IMR-90 (cell line): ENCODE measurements at regions not wholly inside any gene's neighbourhood (a gene's known extent, or its start where the extent isn't known, plus 50 kb on each side); places are given as distances from the start of the nearest gene placed in this dataset.

Experiments used
- ATAC-seq: fragments of 200-7000 bp; cut with Tn5 transposase; 2 replicates; pipeline ENCODE4 v1.9.1; 2020; ENCODE audit warnings: low read depth, mild to moderate bottlenecking, moderate library complexity
- BruUV-seq: library from RNA; stranded (reverse); fragments of 400-500 nt; replicated peaks from 2 replicates; lab custom pipeline; 2021; lab: Mats Ljungman, UMichigan
- CTCF ChIA-PET: fragments of 300-600 bp; formaldehyde crosslinking; extraction: SDS; loops from one replicate; lab custom pipeline; 2021; ENCODE audit warnings: antibody characterized with exemption; lab: Yijun Ruan, JAX
- POLR2A ChIA-PET: fragments of 300-600 bp; sonication (Branson Sonifier 250); formaldehyde crosslinking; loops from one replicate; lab custom pipeline; 2022; ENCODE audit warnings: antibody characterized with exemption; ENCODE audit not compliant: unreplicated experiment; lab: Charles Lee
- DNase-seq: peaks from one replicate; pipeline ENCODE4 v3.0.0; 2013
- H2AFZ ChIP-seq: replicated peaks from 2 replicates; pipeline ENCODE3; 2013; ENCODE audit warnings: low read length, mild to moderate bottlenecking; ENCODE audit not compliant: poor library complexity
- H2AK5ac ChIP-seq: 2 replicates; pipeline ENCODE4 v1.6.1; 2013; ENCODE audit warnings: low read depth, low read length, inconsistent platforms
- H2AK9ac ChIP-seq: replicated peaks from 2 replicates; pipeline ENCODE3; 2013; ENCODE audit warnings: mild to moderate bottlenecking, low read depth, low read length, moderate library complexity; ENCODE audit not compliant: poor library complexity
- H2BK120ac ChIP-seq: 2 replicates; pipeline ENCODE4 v1.6.1; 2013; ENCODE audit warnings: low read depth, low read length, inconsistent platforms
- H2BK15ac ChIP-seq: 3 replicates; pipeline ENCODE4 v1.6.1; 2013; ENCODE audit warnings: low read depth, low read length, inconsistent platforms
- H2BK20ac ChIP-seq: 2 replicates; pipeline ENCODE4 v1.6.1; 2013; ENCODE audit warnings: low read depth, mild to moderate bottlenecking, inconsistent platforms, low read length, moderate library complexity
- H2BK5ac ChIP-seq: 2 replicates; pipeline ENCODE4 v1.6.1; 2013; ENCODE audit warnings: mild to moderate bottlenecking, low read depth, low read length, inconsistent platforms; ENCODE audit not compliant: poor library complexity, severe bottlenecking
- H3K14ac ChIP-seq: replicated peaks from 2 replicates; pipeline ENCODE4 v1.6.1; 2013; ENCODE audit warnings: low read depth, low read length, inconsistent platforms
- H3K18ac ChIP-seq: 2 replicates; pipeline ENCODE4 v1.6.1; 2013; ENCODE audit warnings: low read depth, low read length, control low read depth
- H3K23ac ChIP-seq: 2 replicates; pipeline ENCODE4 v1.6.1; 2013; ENCODE audit warnings: low read depth, low read length, inconsistent platforms
- H3K27ac ChIP-seq: 2 replicates; pipeline ENCODE4 v1.5.1; 2013; ENCODE audit warnings: mild to moderate bottlenecking, control low read depth, low read length; ENCODE audit not compliant: insufficient read depth
- H3K27me3 ChIP-seq: 2 replicates; pipeline ENCODE4 v1.6.1; 2013; ENCODE audit warnings: low read length; ENCODE audit not compliant: control insufficient read depth, insufficient read depth
- H3K36me3 ChIP-seq: 2 replicates; pipeline ENCODE4 v1.6.1; 2013; ENCODE audit warnings: low read length, mixed read lengths; ENCODE audit not compliant: control insufficient read depth, insufficient read depth
- H3K4ac ChIP-seq: 2 replicates; pipeline ENCODE4 v1.6.1; 2013; ENCODE audit warnings: low read depth, low read length, inconsistent platforms
- H3K4me1 ChIP-seq: 2 replicates; pipeline ENCODE4 v1.6.1; 2013; ENCODE audit warnings: low read length, mixed read lengths; ENCODE audit not compliant: control insufficient read depth, insufficient read depth
- H3K4me2 ChIP-seq: 2 replicates; pipeline ENCODE4 v1.6.1; 2013; ENCODE audit warnings: low read depth, mild to moderate bottlenecking, control low read depth, low read length, moderate library complexity
- H3K4me3 ChIP-seq: 2 replicates; pipeline ENCODE4 v1.5.1; 2013; ENCODE audit warnings: low read depth, mild to moderate bottlenecking, control low read depth, low read length, moderate library complexity; ENCODE audit not compliant: insufficient read depth
- H3K56ac ChIP-seq: 2 replicates; pipeline ENCODE4 v1.6.1; 2013; ENCODE audit warnings: low read length, inconsistent platforms; ENCODE audit not compliant: insufficient read depth; ENCODE audit errors: extremely low read depth
- H3K79me1 ChIP-seq, 2 experiments: 2 replicates each; pipeline ENCODE4 v1.6.1; 2013; ENCODE audit warnings: low read length in 2 of 2, inconsistent platforms in 1 of 2, low read depth in 1 of 2
- H3K9ac ChIP-seq: 2 replicates; pipeline ENCODE4 v1.6.1; 2013; ENCODE audit warnings: low read depth, low read length, control low read depth
- H3K9me1 ChIP-seq: 2 replicates; pipeline ENCODE4 v1.6.1; 2013; ENCODE audit warnings: low read length, inconsistent platforms; ENCODE audit not compliant: insufficient read depth
- H3K9me3 ChIP-seq: 2 replicates; pipeline ENCODE4 v1.6.1; 2013; ENCODE audit warnings: low read length; ENCODE audit not compliant: control insufficient read depth, insufficient read depth
- H4K20me1 ChIP-seq: 2 replicates; pipeline ENCODE4 v1.6.1; 2013; ENCODE audit warnings: low read length, inconsistent platforms; ENCODE audit not compliant: insufficient read depth
- H4K5ac ChIP-seq: 2 replicates; pipeline ENCODE4 v1.6.1; 2013; ENCODE audit warnings: mild to moderate bottlenecking, low read depth, low read length, control low read depth
- H4K8ac ChIP-seq, 2 experiments: 2 replicates each; pipeline ENCODE4 v1.6.1; 2013; ENCODE audit warnings: low read depth in 2 of 2, low read length in 2 of 2, control low read depth in 1 of 2, inconsistent platforms in 1 of 2
- H4K91ac ChIP-seq: 2 replicates; pipeline ENCODE4 v1.6.1; 2013; ENCODE audit warnings: low read depth, low read length, inconsistent platforms; ENCODE audit not compliant: insufficient read depth
- CHD1 ChIP-seq: IDR thresholded peaks from 2 replicates; pipeline ENCODE4 v1.6.1; 2012; ENCODE audit warnings: low read depth, low read length, improper control_type of control experiment
- MAFK ChIP-seq: IDR thresholded peaks from 2 replicates; pipeline ENCODE4 v1.6.1; 2012; ENCODE audit warnings: low read depth, low read length, improper control_type of control experiment
- RAD21 ChIP-seq: IDR thresholded peaks from 2 replicates; pipeline ENCODE4 v1.6.1; 2012; ENCODE audit warnings: low read length, improper control_type of control experiment
- SMC3 ChIP-seq: fragments of 150-350 bp; IDR thresholded peaks from 2 replicates; pipeline ENCODE4 v1.6.1; 2016; ENCODE audit warnings: low read depth, mild to moderate bottlenecking, antibody characterized with exemption, low read length, moderate library complexity
- WGBS, 2 experiments: methylation state at CpG; one replicate each; pipeline versions ENCODE4 v1.1.5 to v1.1.7; 2013; ENCODE audit warnings: missing lambda C conversion rate in 2 of 2; ENCODE audit not compliant: insufficient read length in 1 of 2; ENCODE audit errors: extremely low coverage in 2 of 2; 5-methylcytosine and 5-hydroxymethylcytosine counted together
- dilution Hi-C: fragments of 300-500 bp; cut with HindIII; formaldehyde crosslinking; loops from one replicate; pipeline ENCODE4 v1.14.3; 2018; ENCODE audit warnings: low sequenced_read_pairs; ENCODE audit not compliant: unreplicated experiment
- in situ Hi-C: fragments of 300-500 bp; cut with MboI; formaldehyde crosslinking; loops from 3 replicates; pipeline ENCODE4 v1.14.3; 2019; ENCODE audit warnings: low sequenced_read_pairs, inconsistent platforms, mixed read lengths
- intact Hi-C: fragments of 100-400 bp; cut with micrococcal nuclease; formaldehyde crosslinking; loops from 2 replicates; pipeline ENCODE4 v1.10.0; 2022
- TF ChIP-seq, protein P1 (sequence below): conservative IDR thresholded peaks from 2 replicates; pipeline ENCODE4 v1.5.1; 2012; ENCODE audit warnings: mild to moderate bottlenecking, low read depth, low read length, improper control_type of control experiment
- TF ChIP-seq, protein P2 (sequence below): fragments of 150-350 bp; IDR thresholded peaks from 2 replicates; pipeline ENCODE4 v1.6.1; 2016; ENCODE audit warnings: low read depth, mild to moderate bottlenecking, low read length, moderate library complexity, borderline replicate concordance

DNA sequence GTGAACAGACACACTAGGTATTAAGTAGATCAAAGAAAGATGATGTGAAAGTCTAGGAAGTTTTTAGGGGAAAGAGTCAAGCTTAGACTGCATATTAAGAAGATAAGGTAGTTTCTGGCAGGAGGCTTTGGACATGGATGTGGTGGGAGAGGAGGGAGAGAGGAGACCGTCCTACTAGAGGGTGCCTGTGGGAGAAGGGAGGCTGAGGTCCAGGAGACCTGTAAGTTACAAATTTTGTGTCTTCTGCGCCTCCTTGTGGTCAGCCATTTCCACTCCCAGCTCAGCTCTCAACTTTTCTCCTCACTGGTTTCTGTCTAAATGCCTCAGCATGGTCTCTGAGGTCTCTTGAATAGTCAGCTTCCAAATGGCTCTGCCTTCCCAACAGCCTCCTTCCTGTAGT lies 193.5 kb downstream of the UNC5CL start:
- no peak overlapping the region for H3K4ac ChIP-seq
- no peak overlapping the region for H4K91ac ChIP-seq
- peaks cover 10% of the 10 kb centered on the region; the same call in 1 of the 2 replicates for H3K27me3 ChIP-seq
- H2AFZ ChIP-seq: no peak overlapping the region
- no peak overlapping the region for H3K9ac ChIP-seq
- ChIA-PET POLR2A (no interaction called here), CTCF (no interaction called here)
- H2BK120ac ChIP-seq: no peak overlapping the region
- no peak overlapping the region for H3K14ac ChIP-seq
- no peak overlapping the region for H2AK9ac ChIP-seq
- no peak overlapping the region for H3K4me3 ChIP-seq
- no TSS peak for BruUV-seq
- no peak overlapping the region for H4K8ac ChIP-seq
- in situ Hi-C loops: loop anchor here (25.0 kb wide), 1 partner anchor 1483 kb away; no protein-coding TSS in a partner anchor
- no peak overlapping the region for H4K5ac ChIP-seq
- H2BK20ac ChIP-seq: no peak overlapping the region
- H3K23ac ChIP-seq: no peak overlapping the region
- no peak overlapping the region for H3K56ac ChIP-seq
- no peaks in the 10 kb centered on the region for H3K79me1 ChIP-seq
- H3K4me1 ChIP-seq: no peaks in the 10 kb centered on the region
- H2BK15ac ChIP-seq: no peak overlapping the region
- H3K9me3 ChIP-seq: no peaks in the 10 kb centered on the region
- H2AK5ac ChIP-seq: no peak overlapping the region
- WGBS, 2 experiments: no CpG with 5 or more reads among the region's 2 CpGs
- dilution Hi-C loops: no loop called here
- H2BK5ac ChIP-seq: no peak overlapping the region
- H3K27ac ChIP-seq: no peak overlapping the region
- H3K9me1 ChIP-seq: no peaks in the 10 kb centered on the region
- intact Hi-C loops: loop anchor here (1.0 to 10.0 kb wide), 2 partner anchors 291 to 864 kb away; no protein-coding TSS in a partner anchor
- H3K36me3 ChIP-seq: no peaks in the 10 kb centered on the region
- H3K18ac ChIP-seq: no peak overlapping the region
- DNase-seq (peak; percentile 37), ATAC-seq (peak; percentile 42; the same call in 1 of the 2 replicates)
- no peak overlapping the region for H3K4me2 ChIP-seq
- TF ChIP-seq, protein P1, sequence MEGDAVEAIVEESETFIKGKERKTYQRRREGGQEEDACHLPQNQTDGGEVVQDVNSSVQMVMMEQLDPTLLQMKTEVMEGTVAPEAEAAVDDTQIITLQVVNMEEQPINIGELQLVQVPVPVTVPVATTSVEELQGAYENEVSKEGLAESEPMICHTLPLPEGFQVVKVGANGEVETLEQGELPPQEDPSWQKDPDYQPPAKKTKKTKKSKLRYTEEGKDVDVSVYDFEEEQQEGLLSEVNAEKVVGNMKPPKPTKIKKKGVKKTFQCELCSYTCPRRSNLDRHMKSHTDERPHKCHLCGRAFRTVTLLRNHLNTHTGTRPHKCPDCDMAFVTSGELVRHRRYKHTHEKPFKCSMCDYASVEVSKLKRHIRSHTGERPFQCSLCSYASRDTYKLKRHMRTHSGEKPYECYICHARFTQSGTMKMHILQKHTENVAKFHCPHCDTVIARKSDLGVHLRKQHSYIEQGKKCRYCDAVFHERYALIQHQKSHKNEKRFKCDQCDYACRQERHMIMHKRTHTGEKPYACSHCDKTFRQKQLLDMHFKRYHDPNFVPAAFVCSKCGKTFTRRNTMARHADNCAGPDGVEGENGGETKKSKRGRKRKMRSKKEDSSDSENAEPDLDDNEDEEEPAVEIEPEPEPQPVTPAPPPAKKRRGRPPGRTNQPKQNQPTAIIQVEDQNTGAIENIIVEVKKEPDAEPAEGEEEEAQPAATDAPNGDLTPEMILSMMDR: peak; percentile 53
- TF ChIP-seq MAFK (no peak), RAD21 (peak; percentile 51), CHD1 (no peak), SMC3 (peak; percentile 60)
- TF ChIP-seq, protein P2, sequence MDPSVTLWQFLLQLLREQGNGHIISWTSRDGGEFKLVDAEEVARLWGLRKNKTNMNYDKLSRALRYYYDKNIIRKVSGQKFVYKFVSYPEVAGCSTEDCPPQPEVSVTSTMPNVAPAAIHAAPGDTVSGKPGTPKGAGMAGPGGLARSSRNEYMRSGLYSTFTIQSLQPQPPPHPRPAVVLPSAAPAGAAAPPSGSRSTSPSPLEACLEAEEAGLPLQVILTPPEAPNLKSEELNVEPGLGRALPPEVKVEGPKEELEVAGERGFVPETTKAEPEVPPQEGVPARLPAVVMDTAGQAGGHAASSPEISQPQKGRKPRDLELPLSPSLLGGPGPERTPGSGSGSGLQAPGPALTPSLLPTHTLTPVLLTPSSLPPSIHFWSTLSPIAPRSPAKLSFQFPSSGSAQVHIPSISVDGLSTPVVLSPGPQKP: no peak
- no peaks in the 10 kb centered on the region for H4K20me1 ChIP-seq
